ENCODE measurements at regions not wholly inside any gene's neighbourhood (a gene's known extent, or its start where the extent isn't known, plus 50 kb on each side); places are given as distances from the start of the nearest gene placed in this dataset.
"Not testable (repeated sequence)": the region's sequence is repeated elsewhere in the genome, so short reads cannot be mapped to it uniquely, and the experiment has no call there.

GRCh38 chr1:172843444-172843843, 184.5 kb downstream of the FASLG start:
- no peak for DNase-seq (ENCODE audit: low read depth)
- TF ChIP-seq, protein P1, sequence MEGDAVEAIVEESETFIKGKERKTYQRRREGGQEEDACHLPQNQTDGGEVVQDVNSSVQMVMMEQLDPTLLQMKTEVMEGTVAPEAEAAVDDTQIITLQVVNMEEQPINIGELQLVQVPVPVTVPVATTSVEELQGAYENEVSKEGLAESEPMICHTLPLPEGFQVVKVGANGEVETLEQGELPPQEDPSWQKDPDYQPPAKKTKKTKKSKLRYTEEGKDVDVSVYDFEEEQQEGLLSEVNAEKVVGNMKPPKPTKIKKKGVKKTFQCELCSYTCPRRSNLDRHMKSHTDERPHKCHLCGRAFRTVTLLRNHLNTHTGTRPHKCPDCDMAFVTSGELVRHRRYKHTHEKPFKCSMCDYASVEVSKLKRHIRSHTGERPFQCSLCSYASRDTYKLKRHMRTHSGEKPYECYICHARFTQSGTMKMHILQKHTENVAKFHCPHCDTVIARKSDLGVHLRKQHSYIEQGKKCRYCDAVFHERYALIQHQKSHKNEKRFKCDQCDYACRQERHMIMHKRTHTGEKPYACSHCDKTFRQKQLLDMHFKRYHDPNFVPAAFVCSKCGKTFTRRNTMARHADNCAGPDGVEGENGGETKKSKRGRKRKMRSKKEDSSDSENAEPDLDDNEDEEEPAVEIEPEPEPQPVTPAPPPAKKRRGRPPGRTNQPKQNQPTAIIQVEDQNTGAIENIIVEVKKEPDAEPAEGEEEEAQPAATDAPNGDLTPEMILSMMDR (conservative IDR thresholded peaks at IDR 0.05; ENCODE audit: low read depth, low read length) = no peak
- no peak overlapping the region for H3K4me3 ChIP-seq (ENCODE audit: low read depth, low read length)

DNA sequence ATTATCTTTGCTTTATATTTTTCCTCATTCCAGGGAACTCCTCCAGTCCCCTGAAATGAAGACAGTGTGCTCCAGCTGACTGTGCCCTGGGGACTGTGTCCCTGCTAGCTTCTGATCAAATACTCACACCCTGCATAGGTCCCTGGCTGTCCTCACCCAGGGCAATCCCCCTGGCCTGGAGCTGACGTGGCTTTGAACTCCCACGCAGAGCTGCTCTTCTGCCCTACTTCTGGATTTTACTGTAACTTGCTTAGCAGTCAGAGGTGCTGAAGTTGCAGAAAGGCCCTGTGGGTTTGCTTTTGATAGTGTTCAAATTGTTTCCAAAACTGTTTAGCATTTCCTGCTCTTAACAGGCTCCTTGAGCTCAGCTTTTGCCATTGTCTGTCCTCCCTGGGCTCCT, 186.5 kb downstream of the FASLG start:
- no peak overlapping the region for H3K4me3 ChIP-seq (ENCODE audit: low read depth, low read length)
- TF ChIP-seq, protein P1 (conservative IDR thresholded peaks at IDR 0.05; ENCODE audit: low read depth, low read length) = no peak
- DNase-seq (ENCODE audit: low read depth) = no peak

- no peak overlapping the region for H3K4me3 ChIP-seq (ENCODE audit: low read depth, low read length)
- no peak for DNase-seq (ENCODE audit: low read depth)
- TF ChIP-seq, protein P1 (conservative IDR thresholded peaks at IDR 0.05; ENCODE audit: low read depth, low read length) = no peak
These were observed 187.0 kb downstream of the FASLG start for GRCh38 chr1:172845865-172846264.

- not testable (repeated sequence) for H3K4me3 ChIP-seq (ENCODE audit: low read depth, low read length); DNase-seq (ENCODE audit: low read depth)
These were observed 188.9 kb downstream of the FASLG start for GRCh38 chr1:172847814-172848213.

GRCh38 chr1:172849653-172850052, 190.8 kb downstream of the FASLG start:
- DNase-seq (ENCODE audit: low read depth) = no peak
- H3K4me3 ChIP-seq (ENCODE audit: low read depth, low read length) = no peak overlapping the region
- TF ChIP-seq, protein P1 (conservative IDR thresholded peaks at IDR 0.05; ENCODE audit: low read depth, low read length) = no peak

DNA sequence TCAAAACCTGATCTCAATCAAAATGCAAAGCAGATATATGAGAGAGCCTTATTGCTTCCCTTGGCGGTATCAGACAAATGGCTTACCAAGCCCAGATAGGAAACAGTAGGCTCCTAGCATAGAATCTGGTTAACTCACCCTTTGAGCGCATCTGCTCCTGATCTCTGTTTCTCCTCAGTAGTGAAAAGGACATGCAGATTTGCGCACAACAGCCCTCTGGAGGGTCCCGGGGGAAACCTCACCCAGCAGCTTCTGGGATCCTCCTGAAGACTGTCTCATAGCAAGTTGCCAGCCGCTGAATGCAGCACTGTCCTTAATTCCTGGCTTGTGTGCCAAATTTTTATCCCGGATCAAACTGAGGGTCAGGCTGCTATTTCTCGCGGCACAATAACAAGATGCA, 192.2 kb downstream of the FASLG start:
- DNase-seq (ENCODE audit: low read depth) = no peak
- TF ChIP-seq, protein P1 (conservative IDR thresholded peaks at IDR 0.05; ENCODE audit: low read depth, low read length) = no peak
- no peak overlapping the region for H3K4me3 ChIP-seq (ENCODE audit: low read depth, low read length)

GRCh38 chr1:172851856-172852255, 193.0 kb downstream of the FASLG start:
- DNase-seq (ENCODE audit: low read depth) = no peak
- no peak overlapping the region for H3K4me3 ChIP-seq (ENCODE audit: low read depth, low read length)
- TF ChIP-seq, protein P1 (conservative IDR thresholded peaks at IDR 0.05; ENCODE audit: low read depth, low read length) = no peak

GRCh38 chr1:172855983-172856382, 194.8 kb downstream of the TNFSF18 start:
- not testable (repeated sequence) for DNase-seq (ENCODE audit: low read depth); H3K4me3 ChIP-seq (ENCODE audit: low read depth, low read length)
